GM18867 (cell line): ENCODE measurements at regions not wholly inside any gene's neighbourhood (a gene's known extent, or its start where the extent isn't known, plus 50 kb on each side); places are given as distances from the start of the nearest gene placed in this dataset.

ENCODE experiments used
- ATAC-seq: cut with Tn5 transposase; IDR thresholded peaks from one replicate; pipeline ENCODE4 v1.9.1; 2021; ENCODE audit warnings: mild to moderate bottlenecking, moderate library complexity; ENCODE audit not compliant: unreplicated experiment

DNA sequence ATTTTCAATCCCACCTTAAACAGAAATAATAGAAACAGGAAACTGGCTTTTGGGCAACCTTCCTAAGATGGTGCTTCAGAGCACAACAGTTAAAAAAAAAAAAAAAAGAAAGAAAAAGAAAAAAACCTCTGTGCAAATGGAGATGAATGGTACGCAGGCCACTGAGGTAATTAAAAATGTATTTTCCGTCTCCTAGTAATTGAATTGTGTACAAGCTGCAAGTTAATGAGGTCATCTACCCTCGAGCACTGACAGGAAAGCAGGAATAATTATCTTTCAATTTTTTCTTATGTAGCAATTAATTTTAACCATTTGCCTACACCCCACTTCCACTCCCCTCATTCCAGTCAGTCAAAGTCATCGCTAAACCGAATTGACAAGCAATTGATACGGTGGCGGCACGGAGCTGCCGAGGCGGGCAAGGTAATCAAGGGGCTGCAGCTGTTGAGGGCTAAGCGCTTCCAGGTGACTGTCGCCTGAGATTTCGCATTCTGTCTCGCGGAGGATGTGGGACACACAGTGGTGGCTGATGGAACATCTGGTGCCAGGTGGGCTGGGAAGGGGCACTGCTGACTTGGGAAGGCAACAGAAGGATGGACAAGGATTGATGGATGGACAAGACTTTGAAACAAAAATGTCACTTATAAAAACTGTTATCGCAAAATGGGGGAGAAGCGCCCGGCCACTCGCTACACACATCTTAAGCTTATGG lies 109.4 kb downstream of the RCN1 start:
- ATAC-seq, result no peak

DNA sequence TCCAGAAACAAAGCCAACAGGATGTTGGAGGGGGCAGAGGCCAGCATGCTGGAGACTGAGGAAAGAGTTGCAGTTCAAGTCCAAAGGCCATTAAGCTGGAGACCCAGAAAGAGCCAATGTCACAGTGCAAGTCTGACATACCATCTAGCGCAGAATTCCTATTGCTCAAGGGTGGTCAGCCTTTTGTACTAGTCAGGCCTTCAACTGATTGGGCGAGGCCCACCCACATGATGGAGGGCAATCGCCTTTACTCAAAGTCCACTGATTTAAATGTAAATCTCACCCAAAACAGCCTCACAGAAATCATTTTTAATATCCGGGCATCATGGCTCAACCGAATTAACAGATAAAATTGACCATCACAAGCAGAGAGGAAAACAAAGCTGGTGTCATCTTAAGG lies 113.9 kb downstream of the RCN1 start:
- ATAC-seq, result no peak

DNA sequence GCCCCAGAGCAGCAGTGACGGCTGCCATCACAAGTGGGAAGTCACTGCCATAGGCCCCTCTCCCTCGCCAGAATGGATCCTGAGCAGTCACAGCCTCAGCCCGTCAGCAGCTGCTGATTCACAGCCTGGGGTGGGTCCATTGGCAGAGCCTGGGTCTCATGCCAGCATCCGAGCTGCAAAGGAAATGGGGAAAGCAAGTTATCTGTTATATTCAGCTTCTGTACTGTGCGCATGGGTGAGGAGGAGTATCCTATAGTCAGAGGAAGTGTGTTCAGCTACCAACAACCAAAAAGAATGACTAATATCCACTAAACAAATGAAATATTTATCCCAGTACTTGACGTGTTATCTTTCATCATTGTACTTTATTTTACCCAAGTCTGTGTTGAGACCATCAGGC lies 119.7 kb downstream of the RCN1 start:
- no peak for ATAC-seq

DNA sequence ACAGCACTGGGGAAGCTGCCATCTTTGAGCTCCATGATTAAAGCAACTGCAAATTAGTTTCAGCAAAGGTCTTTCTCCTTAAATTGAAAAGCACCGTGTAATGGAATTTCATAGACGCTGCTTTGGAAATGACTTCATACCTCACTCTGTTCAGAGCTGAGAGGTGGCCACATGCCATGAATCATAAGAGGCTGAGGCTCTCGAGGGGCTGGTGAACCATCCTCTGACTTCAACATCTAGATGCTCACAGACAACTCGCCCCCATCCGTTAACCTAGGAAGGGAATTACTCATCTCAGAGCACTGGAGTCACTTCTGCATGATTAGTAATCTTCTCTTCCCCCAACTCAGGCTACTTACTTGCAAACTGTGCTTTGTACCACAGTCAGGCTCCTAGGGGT lies 122.3 kb downstream of the RCN1 start:
- no peak for ATAC-seq

DNA sequence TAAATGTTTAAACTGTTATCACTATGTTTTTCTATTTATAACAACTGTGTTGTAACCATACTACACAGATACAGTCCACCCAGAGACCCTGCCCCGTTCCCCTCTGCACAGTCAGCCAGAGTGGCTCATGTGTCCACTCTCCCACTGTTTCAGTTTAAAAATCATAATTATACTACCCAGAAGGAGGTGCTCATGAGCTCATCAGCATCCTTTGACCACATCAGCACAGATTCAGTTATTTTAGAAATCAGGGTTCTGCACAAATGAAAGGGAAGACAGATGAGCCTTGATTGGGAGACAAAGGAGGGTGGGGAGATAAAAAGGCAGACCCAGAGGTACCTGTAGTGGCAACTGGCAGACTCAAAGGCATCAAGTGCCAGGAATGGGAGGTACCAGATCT lies 124.3 kb downstream of the RCN1 start:
- ATAC-seq, result no peak

DNA sequence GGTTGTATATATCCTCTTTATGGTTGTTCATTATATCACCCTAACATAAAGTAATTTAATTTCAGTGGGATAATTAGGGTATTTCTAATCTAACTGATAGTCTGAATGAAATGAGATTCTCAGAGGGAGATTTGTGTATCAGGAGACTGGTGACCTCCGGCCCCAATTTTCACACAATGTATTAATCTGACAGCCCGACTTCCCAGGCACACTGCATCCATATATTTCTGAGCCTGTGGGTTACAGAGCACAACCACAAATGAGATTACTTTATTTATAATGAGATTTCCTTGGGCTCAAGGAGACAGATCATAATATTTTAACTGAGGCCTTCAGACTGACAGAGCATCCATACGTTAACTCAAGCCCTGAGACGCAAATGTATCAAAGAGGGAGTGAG lies 125.9 kb downstream of the RCN1 start:
- no peak for ATAC-seq

DNA sequence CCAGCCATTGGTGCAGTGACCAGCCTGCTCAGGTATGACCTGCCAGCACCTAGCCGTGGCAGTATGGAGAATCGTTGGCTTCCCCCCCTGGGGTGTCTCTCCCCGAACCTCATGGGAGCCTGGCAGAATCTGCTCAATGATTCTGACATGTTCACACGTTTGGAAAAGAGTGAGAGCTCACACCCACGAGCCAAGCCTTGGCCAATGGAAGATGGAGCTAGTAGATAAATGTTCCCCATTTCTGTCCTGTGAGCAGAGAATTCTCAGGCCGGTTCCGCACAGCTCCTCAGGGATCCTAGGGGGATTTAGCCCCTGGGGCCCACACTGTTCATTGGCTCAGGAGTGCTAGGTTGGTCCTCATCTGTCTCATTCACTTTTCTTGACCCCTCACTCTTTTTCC lies 128.4 kb downstream of the RCN1 start:
- no peak for ATAC-seq

DNA sequence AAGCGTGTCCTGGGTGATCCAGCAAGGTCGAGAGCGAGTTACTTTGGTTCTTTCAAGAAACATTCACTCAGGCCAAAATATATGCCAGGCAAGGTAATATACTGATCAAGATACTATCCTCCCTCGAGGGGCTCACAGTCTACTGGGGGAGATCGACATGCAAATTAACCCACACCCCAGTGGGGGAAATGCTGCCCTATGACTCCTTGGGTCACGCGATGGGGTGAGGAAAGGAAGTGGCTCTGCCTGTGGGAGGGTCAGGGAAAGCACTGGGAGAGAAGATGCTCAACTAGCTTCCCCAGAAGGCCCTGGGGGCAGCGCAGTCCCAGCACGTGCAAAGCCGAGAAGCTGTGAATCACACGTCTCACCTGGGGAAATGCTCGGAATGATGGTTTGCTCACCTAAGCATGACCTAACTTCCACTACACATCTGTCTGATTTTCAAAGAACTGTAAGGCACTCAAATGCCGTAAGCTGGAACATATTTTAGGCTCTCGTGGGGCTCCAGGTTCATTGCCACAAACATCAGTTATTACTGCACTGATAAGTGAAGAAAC lies 130.7 kb downstream of the RCN1 start:
- ATAC-seq, result no peak

DNA sequence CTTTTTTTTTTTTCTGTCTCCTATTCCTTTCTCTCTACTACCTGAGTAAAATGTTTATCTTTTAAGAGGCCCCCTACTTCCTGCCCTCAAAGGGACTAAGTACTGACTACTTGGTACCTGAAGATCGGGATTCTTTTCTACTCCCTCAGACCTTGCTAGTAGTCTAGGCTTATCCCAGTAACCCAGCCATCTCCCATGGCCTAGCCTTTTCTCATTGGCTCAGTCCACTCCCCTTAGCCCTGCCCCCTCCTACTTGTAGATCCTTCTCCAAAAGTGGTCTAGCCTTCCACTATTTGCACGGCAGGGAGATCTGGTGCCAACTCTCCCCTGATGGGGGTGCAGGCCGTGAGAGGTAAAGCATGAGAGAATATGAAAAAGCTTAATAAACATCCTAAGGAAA lies 133.7 kb downstream of the RCN1 start:
- no peak for ATAC-seq

DNA sequence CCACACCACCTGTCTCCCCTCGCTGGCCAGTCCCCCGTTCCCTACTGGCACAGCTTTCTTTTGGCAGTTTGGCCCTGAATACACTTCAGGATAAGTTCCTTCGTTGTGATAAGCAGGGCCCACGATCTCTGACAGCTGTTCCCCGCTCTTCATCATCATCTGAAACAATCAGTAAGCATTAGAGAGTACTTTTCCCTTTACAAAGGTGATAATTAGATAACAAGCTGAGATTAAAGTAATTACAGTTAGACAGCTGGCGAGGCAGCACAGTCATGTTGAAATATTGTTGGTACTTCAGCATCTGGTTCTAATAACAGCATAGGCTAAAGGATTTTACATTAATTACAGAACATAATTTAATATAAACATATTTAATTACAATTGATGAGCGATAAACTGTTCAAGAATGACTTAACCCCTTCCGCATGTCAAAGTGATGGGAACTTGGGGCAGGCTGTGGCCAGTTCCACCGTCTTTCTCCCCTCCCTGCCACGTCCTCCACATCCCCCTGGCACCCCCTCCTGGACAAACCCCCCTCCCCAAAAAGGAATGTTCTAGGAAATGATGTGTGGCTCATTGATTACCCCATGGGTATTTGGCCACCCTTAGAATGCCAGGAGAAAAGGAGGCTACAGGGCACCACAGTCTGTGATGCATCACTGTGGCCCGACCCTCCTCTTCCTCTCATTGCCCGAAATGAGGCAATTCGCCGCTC lies 134.9 kb downstream of the RCN1 start:
- ATAC-seq, result no peak

DNA sequence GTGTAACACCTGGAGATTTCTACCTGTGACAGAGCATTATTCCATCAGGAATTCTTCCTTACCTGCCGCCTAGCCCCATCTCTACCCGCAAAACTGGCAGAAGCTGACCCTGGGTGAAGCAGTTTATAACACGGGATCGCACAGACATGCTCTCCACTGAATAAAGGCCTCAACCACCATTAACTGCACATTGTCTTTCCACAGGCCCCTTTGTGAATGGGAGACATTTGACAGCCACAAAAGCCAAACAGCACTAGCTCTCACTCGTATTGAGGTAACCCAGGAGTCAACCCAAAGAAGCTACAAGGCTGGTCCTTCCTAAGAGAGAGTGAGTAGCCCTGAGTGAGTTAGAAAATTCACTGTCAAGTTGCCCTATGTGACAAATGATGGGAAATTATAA lies 135.6 kb downstream of the RCN1 start:
- no peak for ATAC-seq

DNA sequence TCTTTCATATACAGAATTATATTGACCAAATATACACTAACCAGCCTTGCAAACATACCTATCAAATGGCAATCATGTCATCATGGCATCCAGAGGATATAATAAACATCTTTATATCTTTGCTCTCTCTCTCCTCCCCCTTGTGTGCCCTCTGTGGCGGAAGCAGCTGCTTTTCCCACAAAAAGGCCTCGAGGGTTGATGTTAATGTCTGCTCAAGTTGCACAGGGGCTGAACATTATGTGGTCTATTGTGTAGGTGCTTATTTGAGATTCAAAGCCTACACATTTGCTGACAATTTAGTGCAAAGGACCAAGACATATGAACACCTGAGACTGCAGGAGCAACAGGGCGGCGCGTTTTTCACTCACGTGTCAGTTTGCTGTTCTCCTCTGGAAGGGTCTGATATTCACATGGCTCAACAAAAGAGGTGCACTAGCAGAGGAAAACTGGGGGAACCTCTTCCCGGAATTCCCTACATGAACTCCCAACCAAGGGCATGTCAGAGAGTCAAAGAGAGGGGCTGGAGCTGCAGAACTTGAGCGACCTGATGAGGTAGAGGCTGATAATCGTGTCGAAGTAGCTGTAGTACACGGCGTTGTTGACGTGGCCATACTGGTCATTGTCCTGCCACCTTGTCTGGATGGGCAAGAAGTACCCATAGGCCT lies 138.8 kb downstream of the RCN1 start:
- no peak for ATAC-seq

DNA sequence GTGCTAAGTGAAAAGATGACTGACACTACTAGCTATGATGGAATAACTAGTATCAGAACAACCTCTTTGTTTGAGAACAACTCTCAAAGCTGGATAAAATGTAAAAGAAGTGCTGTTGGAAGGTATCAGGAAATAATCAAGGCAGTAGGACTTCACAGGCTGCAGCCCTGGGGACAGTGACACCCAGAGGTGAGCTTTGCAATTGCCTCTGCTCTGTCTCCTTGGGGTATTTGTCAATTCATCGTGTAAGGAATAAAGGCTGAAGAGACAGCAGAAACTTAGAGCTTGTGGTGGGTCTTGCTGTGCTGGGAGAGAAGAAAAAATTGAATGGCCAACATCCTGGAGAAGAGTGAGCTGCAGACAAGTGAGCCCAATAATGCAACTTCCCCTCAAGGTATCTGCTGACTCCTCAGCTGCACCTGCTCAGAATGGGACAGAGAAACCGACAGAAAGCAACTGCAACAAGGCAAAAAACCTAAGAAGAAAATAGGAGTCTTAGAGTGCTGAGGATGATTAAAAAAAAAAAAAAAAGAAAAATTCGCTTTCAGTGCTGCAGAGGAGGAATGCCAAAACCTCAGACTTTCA lies 141.1 kb downstream of the RCN1 start:
- peak; percentile 99 for ATAC-seq

DNA sequence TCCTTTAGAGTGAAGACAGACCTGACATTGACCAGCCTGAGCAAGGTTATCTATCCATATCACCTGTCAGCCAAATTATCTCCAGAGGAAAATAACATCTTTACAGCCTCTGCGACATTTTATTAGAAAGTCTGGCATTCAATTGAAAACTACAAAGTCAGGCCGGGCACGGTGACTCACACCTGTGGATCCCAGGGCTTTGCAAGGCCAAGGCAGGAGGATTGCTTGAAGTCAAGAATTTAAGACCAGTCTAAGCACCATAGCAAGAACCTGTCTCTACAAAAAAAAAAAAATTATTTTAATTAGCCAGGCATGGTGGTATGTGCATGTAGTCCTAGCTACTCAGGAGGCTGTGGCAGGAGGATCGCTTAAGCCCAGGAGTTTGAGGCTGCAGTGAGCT lies 141.6 kb downstream of the RCN1 start:
- ATAC-seq, result no peak

DNA sequence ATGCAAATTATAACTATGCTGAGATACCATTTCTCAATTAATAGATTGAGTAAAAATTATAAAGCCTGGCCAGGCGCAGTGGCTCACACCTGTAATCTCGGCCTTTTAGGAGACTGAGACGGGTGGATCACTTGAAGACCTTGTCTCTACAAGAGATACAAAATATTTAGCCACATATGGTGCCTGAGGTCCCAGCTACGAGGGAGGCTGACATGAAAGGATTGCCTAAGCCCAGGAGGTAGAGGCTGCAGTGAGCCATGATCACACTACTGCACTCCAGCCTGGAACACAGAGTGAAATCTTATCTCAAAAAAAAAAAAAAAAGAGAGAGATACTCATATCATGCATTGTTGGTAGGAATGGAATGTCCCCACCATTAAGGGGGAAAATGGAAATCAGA lies 142.4 kb downstream of the RCN1 start:
- ATAC-seq, result no peak

DNA sequence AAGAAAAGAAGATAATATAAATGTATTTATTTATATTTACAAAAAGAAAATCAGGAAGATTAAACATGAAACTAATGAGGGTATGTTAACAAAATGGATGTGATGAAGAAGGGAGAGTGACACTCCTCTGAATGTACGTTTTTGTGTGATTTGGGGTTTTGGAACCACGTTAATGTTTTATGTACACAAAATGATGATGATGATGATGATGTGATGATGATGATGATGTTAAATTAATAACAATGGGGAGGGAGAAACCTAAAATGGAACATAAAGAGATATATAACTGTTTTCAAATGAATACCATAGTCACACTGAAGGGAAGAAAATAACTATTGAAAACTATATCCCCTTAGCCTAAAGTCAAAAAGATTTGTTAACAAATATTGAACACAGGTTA lies 143.1 kb downstream of the RCN1 start:
- ATAC-seq, result no peak

DNA sequence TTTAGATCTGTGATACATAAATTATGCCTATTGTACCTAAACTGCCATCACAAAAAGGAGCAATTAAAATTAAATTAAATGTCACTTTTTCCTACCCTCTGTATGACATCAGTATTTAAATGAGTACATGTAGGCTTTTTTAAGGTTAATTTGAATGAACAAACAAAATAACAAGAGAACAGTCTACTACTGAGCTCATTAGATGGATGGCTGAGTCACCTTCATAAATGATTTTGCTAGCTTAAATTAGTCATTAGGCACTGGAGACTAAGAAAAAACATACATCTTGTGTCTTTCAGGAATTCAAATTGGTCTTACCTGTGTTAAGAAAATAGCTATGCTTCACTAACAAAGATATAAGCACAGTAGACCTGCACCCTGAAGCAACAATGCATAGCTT lies 153.6 kb downstream of the RCN1 start:
- no peak for ATAC-seq

DNA sequence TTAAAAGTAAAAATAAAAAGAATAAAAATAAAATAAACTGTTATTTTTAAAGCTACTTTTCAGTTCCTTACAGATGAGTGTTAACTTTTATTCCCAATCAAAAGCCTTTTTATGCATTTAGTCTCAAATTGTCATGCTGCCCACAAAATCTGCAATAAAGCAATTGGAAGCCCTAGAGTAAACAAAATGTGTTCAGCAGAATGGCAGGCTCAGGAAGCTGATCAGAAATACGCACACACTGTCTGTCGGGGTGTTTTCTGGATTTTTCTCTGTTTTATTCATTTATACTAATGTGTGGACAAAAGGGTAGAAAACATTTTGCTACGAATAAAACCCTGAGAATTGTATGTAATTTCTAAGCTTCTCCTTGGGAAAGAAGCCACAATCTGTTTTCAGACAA lies 162.8 kb downstream of the RCN1 start:
- no peak for ATAC-seq

DNA sequence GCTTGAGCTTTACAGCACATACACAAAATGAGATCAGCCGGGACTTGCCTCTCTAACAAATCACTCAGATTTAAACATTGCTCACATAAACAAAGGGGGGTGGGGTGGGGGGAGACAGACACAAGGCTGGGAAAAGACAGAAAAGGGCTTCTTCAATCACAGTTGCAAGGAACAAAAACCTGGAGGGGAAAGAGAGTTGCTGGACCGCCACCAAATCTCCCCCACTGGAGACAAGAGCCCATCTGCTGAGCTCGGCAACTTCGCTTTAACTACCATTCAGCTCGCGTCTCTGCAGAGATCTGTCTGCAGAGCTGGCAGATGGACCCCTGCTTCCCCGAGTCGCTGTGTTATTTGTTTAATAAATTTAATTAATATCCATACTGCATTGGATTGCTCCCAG lies 165.0 kb downstream of the RCN1 start:
- ATAC-seq, result no peak

DNA sequence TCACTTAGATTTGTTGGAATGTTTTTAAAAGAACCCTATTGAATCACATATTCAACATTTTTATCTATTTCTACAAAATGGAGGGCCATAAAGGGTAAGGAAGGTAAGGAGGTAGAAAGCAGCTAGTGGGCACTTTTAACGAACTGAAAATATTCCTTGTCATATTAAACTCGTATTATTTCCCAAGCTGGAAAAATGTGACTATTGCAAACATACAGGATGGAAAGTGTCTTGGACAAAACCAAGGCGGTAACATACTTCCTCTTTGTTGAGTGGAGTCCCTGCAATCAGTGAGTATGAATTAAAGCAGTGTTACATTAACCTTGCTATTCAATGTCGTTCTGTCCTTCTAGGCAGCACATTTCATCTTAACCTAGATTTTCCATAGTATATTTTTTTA lies 165.6 kb downstream of the RCN1 start:
- no peak for ATAC-seq

DNA sequence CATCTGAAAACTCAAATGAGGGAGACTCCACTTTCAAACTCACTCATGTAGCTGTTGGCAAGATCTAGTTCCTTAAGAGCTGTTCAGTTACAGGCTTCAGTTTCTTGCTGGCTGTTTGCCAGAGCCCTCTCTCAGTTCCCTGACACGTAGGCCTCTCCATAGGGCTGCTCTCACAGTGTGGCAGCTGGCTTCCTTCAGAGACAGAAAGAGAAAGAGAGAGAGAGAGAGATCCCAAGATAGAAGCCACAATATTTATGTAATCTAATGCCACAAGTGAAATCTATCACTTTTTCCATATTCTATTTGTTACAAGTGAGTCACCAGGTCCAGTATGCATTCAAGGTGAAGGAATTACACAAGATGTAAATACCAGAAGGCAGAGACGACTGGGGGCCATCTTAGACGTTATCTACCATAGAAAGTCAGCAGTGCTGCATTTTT lies 168.8 kb downstream of the RCN1 start:
- ATAC-seq, result peak; percentile 98

DNA sequence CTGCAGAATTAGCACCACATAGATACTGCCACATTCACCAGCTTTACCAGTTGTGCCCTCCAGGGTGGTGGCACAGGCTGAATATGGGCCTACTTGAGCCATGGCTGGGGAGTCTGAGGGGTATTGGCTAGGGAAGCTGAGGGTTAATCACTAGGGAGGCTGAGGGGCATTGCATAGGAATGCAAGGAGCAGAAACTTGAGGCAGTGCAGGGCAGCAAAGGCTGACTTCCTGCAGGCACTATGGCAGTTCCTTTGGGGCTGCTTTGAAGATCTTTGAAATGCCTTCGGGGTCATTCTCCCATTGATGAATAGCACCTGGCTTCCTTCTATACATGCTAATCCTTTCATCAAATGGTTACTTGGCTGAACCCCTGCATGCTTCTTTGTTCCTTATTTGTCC lies 171.5 kb downstream of the RCN1 start:
- no peak for ATAC-seq
